Hepatocyte (in vitro differentiated cells): ENCODE measurements at regions not wholly inside any gene's neighbourhood (a gene's known extent, or its start where the extent isn't known, plus 50 kb on each side); places are given as distances from the start of the nearest gene placed in this dataset.

ENCODE experiments used
- DNase-seq: peaks from one replicate; pipeline ENCODE4 v3.0.0-alpha.2; 2016; ENCODE audit warnings: low spot score
- H2AFZ ChIP-seq: fragments of 200-600 bp; sonication (generic); 2 replicates; pipeline ENCODE4 v1.6.0; 2016; ENCODE audit warnings: antibody characterized with exemption, mild to moderate bottlenecking
- H3K27ac ChIP-seq: fragments of 200-600 bp; sonication (generic); 2 replicates; pipeline ENCODE4 v1.5.1; 2016; ENCODE audit warnings: mild to moderate bottlenecking
- H3K27me3 ChIP-seq: fragments of 200-600 bp; sonication (generic); 2 replicates; pipeline ENCODE4 v1.6.1; 2016
- H3K36me3 ChIP-seq: fragments of 200-600 bp; sonication (generic); replicated peaks from 2 replicates; pipeline ENCODE4 v1.5.1; 2016; ENCODE audit warnings: low read depth; ENCODE audit not compliant: insufficient read depth
- H3K4me1 ChIP-seq: fragments of 200-600 bp; sonication (generic); 2 replicates; pipeline ENCODE4 v1.5.1; 2016; ENCODE audit warnings: mild to moderate bottlenecking, moderate library complexity; ENCODE audit not compliant: insufficient read depth
- H3K4me2 ChIP-seq: fragments of 200-600 bp; sonication (generic); 2 replicates; pipeline ENCODE4 v1.6.0; 2016
- H3K4me3 ChIP-seq: fragments of 200-600 bp; sonication (generic); 2 replicates; pipeline ENCODE4 v1.5.1; 2016; ENCODE audit warnings: mild to moderate bottlenecking
- H3K79me2 ChIP-seq: fragments of 200-600 bp; sonication (generic); 2 replicates; pipeline ENCODE4 v1.6.0; 2017; ENCODE audit warnings: mild to moderate bottlenecking
- H3K9me2 ChIP-seq: fragments of 200-600 bp; sonication (generic); replicated peaks from 2 replicates; pipeline ENCODE4 v1.6.0; 2017; ENCODE audit warnings: mild to moderate bottlenecking; ENCODE audit not compliant: insufficient read depth
- H3K9me3 ChIP-seq: fragments of 200-600 bp; sonication (generic); 2 replicates; pipeline ENCODE4 v1.5.1; 2016; ENCODE audit warnings: low read depth, mild to moderate bottlenecking
- H4K20me1 ChIP-seq: fragments of 200-600 bp; sonication (generic); 2 replicates; pipeline ENCODE4 v1.6.0; 2016; ENCODE audit warnings: mild to moderate bottlenecking; ENCODE audit not compliant: insufficient read depth, poor library complexity, severe bottlenecking
- EZH2 ChIP-seq: fragments of 200-600 bp; sonication (generic); IDR thresholded peaks from 2 replicates; pipeline ENCODE4 v1.6.1; 2016; ENCODE audit warnings: antibody characterized with exemption, mild to moderate bottlenecking, borderline replicate concordance
- EZH2phosphoT487 ChIP-seq: fragments of 200-600 bp; sonication (generic); IDR thresholded peaks from one replicate; pipeline ENCODE4 v1.6.1; 2018; ENCODE audit warnings: antibody characterized with exemption, mild to moderate bottlenecking, low read depth, moderate library complexity; ENCODE audit not compliant: unreplicated experiment, severe bottlenecking
- WGBS: methylation state at CpG from one replicate; pipeline ENCODE4 v1.1.6; 2016; ENCODE audit warnings: low lambda C conversion rate; ENCODE audit errors: missing lambda C conversion rate; 5-methylcytosine and 5-hydroxymethylcytosine counted together
- TF ChIP-seq, protein P1 (sequence below): fragments of 200-600 bp; sonication (generic); IDR thresholded peaks from 2 replicates; pipeline ENCODE4 v1.5.1; 2016; ENCODE audit warnings: antibody characterized with exemption, mild to moderate bottlenecking; ENCODE audit not compliant: poor library complexity

DNA sequence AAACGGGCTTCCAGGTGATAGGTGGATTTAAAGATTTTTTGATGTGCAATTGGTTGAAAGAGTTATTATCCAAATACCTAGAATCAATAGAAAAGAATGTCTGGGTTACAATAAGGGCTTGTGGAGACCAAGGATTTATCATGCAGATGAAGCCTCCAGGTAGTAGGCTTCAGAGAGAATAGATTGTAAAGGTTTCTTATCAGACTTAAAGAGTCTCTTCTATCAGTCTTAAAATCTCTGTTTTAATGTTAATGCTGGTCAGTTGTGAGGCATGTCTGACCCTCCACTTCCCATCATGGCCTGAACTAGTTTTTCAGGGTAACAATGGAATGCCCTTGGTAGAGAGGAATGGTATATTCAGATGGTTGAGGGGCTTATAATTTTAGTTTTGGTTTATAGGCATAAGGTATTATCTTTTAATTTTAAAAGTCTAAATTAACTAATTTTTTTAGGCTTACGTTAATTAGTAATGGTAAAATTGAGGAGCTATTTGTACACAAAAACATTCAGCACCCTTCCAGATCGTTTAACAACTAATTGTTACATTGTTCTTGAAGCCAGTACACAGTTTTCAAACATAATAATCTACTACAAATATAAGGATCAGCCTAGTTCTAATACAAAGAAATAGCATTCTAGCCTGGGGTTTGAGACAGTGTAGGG is 704.2 kb upstream of the MBL2 start:
- H3K36me3 ChIP-seq, result no peaks in the 10 kb centered on the region
- H3K9me3 ChIP-seq, result no peaks in the 10 kb centered on the region
- no peak for DNase-seq
- H3K79me2 ChIP-seq, result no peaks in the 10 kb centered on the region
- 74% methylated on average over 3 of the region's 3 CpGs for WGBS
- no peak overlapping the region for H3K4me2 ChIP-seq
- H3K4me3 ChIP-seq, result no peak overlapping the region
- TF ChIP-seq, protein P1, sequence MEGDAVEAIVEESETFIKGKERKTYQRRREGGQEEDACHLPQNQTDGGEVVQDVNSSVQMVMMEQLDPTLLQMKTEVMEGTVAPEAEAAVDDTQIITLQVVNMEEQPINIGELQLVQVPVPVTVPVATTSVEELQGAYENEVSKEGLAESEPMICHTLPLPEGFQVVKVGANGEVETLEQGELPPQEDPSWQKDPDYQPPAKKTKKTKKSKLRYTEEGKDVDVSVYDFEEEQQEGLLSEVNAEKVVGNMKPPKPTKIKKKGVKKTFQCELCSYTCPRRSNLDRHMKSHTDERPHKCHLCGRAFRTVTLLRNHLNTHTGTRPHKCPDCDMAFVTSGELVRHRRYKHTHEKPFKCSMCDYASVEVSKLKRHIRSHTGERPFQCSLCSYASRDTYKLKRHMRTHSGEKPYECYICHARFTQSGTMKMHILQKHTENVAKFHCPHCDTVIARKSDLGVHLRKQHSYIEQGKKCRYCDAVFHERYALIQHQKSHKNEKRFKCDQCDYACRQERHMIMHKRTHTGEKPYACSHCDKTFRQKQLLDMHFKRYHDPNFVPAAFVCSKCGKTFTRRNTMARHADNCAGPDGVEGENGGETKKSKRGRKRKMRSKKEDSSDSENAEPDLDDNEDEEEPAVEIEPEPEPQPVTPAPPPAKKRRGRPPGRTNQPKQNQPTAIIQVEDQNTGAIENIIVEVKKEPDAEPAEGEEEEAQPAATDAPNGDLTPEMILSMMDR, result no peak
- no peak for TF ChIP-seq EZH2
- TF ChIP-seq EZH2phosphoT487, result no peak
- H2AFZ ChIP-seq, result no peak overlapping the region
- H3K9me2 ChIP-seq, result no peaks in the 10 kb centered on the region
- H3K27ac ChIP-seq, result no peak overlapping the region
- no peaks in the 10 kb centered on the region for H3K4me1 ChIP-seq
- no peaks in the 10 kb centered on the region for H3K27me3 ChIP-seq
- H4K20me1 ChIP-seq, result no peaks in the 10 kb centered on the region

DNA sequence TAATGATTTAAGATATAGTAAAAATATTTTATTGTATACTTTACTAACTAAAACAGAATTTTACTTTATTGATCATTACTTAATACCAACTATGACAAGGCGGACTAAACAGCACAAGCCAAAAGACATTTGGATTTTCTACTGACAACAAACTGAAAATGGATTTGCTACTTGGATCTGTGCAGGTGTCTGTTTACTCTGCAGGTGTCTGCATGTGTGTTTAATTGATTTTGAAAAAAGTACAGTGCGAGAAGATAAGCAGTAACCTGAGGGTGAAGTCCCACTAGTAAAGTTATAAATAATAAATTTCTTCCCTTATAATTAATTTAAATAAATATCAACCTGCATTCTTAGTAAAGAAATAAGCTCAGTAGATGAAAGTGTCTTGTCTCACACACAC is 696.8 kb upstream of the MBL2 start:
- no peaks in the 10 kb centered on the region for H3K9me3 ChIP-seq
- H3K36me3 ChIP-seq, result no peaks in the 10 kb centered on the region
- no peaks in the 10 kb centered on the region for H3K4me1 ChIP-seq
- H2AFZ ChIP-seq, result no peak overlapping the region
- no peaks in the 10 kb centered on the region for H4K20me1 ChIP-seq
- 90% methylated on average over 2 of the region's 2 CpGs for WGBS
- H3K4me3 ChIP-seq, result no peak overlapping the region
- DNase-seq, result no peak
- H3K9me2 ChIP-seq, result no peaks in the 10 kb centered on the region
- H3K27me3 ChIP-seq, result no peaks in the 10 kb centered on the region
- no peak overlapping the region for H3K27ac ChIP-seq
- TF ChIP-seq EZH2phosphoT487 (no peak), EZH2 (no peak)
- TF ChIP-seq, protein P1, result no peak
- no peak overlapping the region for H3K4me2 ChIP-seq
- H3K79me2 ChIP-seq, result no peaks in the 10 kb centered on the region

DNA sequence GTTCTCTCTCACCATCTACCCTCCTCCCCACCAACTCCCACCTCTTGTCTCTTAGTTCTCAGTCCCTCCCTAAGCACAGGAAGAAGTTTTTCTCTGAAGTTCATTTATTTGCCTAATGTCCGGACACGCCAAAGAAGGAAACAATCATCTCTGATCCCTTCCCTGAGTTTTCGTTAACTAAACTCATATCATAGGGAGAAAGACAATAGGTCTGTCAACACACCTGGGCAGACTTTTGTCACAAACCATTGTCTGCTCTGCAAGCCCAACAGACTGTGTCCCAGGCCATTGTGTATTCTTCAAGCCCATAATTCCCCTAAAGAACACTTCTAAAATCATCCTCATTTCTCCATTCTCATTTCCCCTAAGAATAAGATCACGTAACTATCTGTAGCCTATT is 691.0 kb upstream of the MBL2 start:
- H3K27ac ChIP-seq, result no peak overlapping the region
- no peaks in the 10 kb centered on the region for H3K4me1 ChIP-seq
- H3K9me3 ChIP-seq, result no peaks in the 10 kb centered on the region
- H3K79me2 ChIP-seq, result no peaks in the 10 kb centered on the region
- no peak for DNase-seq
- H3K4me2 ChIP-seq, result no peak overlapping the region
- H3K36me3 ChIP-seq, result no peaks in the 10 kb centered on the region
- H4K20me1 ChIP-seq, result no peaks in the 10 kb centered on the region
- H3K27me3 ChIP-seq, result no peaks in the 10 kb centered on the region
- TF ChIP-seq, protein P1, result no peak
- TF ChIP-seq EZH2 (no peak), EZH2phosphoT487 (no peak)
- WGBS, result 83% methylated on average over 4 of the region's 4 CpGs
- H3K4me3 ChIP-seq, result no peak overlapping the region
- H2AFZ ChIP-seq, result no peak overlapping the region
- no peaks in the 10 kb centered on the region for H3K9me2 ChIP-seq
